ENCODE measurements at regions not wholly inside any gene's neighbourhood (a gene's known extent, or its start where the extent isn't known, plus 50 kb on each side); places are given as distances from the start of the nearest gene placed in this dataset.

GRCh38 chr16:79420493-79420892, 180.0 kb downstream of the MAF start:
- DNase-seq (ENCODE audit: low spot score) = no peak
- H3K4me1 ChIP-seq (ENCODE audit: control insufficient read depth in 4 of 4, insufficient read depth in 4 of 4, low read length in 3 of 4) = no peaks in the 10 kb centered on the region
- TF ChIP-seq YY1 (IDR thresholded peaks at IDR 0.05) = no peak
- TF ChIP-seq FOXA2 (IDR thresholded peaks at IDR 0.05) = no peak
- TF ChIP-seq JUND (IDR thresholded peaks at IDR 0.05) = no peak
- TF ChIP-seq HNF4G (IDR thresholded peaks at IDR 0.05) = no peak
- no peak for TF ChIP-seq HNF4A (conservative IDR thresholded peaks at IDR 0.05)
- TF ChIP-seq ATF3 (IDR thresholded peaks at IDR 0.05) = no peak
- no peak for TF ChIP-seq TAF1 (conservative IDR thresholded peaks at IDR 0.05)
- TF ChIP-seq ZBTB33 (IDR thresholded peaks at IDR 0.05) = no peak
- TF ChIP-seq GABPA (IDR thresholded peaks at IDR 0.05 in 1 of 2, conservative IDR thresholded peaks at IDR 0.05 in 1 of 2) = no peak
- no peak for TF ChIP-seq RXRA (IDR thresholded peaks at IDR 0.05)
- no peak for TF ChIP-seq RAD21 (IDR thresholded peaks at IDR 0.05)
- H3K9ac ChIP-seq (ENCODE audit: low read depth in 1 of 2, low read length in 2 of 2) = no peak overlapping the region
- H3K36me3 ChIP-seq (ENCODE audit: control insufficient read depth in 4 of 4, insufficient read depth in 3 of 4, low read depth in 1 of 4, low read length in 3 of 4) = no peaks in the 10 kb centered on the region
- no peaks in the 10 kb centered on the region for H3K9me3 ChIP-seq (ENCODE audit: control insufficient read depth in 4 of 4, low read length in 3 of 4)
- H3K4me3 ChIP-seq (ENCODE audit: low read depth in 1 of 3, low read length in 3 of 3) = no peak overlapping the region
- WGBS = 94% methylated on average over 13 of the region's 13 CpGs
- no peaks in the 10 kb centered on the region for H3K27me3 ChIP-seq (ENCODE audit: control insufficient read depth in 4 of 4, insufficient read depth in 4 of 4, low read length in 3 of 4)
- no peak overlapping the region for H3K27ac ChIP-seq (ENCODE audit: low read depth in 1 of 2, low read length in 2 of 2)

GRCh38 chr16:79419148-79419547, 181.4 kb downstream of the MAF start:
- Histone ChIP-seq H3K4me1 (ENCODE audit: control insufficient read depth in 4 of 4, insufficient read depth in 4 of 4, low read length in 3 of 4) (no peaks in the 10 kb centered on the region), H3K27me3 (ENCODE audit: control insufficient read depth in 4 of 4, insufficient read depth in 4 of 4, low read length in 3 of 4) (no peaks in the 10 kb centered on the region), H3K4me3 (ENCODE audit: low read depth in 1 of 3, low read length in 3 of 3) (no peak overlapping the region), H3K36me3 (ENCODE audit: control insufficient read depth in 4 of 4, insufficient read depth in 3 of 4, low read depth in 1 of 4, low read length in 3 of 4) (no peaks in the 10 kb centered on the region), H3K9ac (ENCODE audit: low read depth in 1 of 2, low read length in 2 of 2) (no peak overlapping the region), H3K9me3 (ENCODE audit: control insufficient read depth in 4 of 4, low read length in 3 of 4) (no peaks in the 10 kb centered on the region), H3K27ac (ENCODE audit: low read depth in 1 of 2, low read length in 2 of 2) (no peak overlapping the region)
- DNase-seq (ENCODE audit: low spot score) = no peak
- TF ChIP-seq FOXA2 (IDR thresholded peaks at IDR 0.05) (no peak), RXRA (IDR thresholded peaks at IDR 0.05) (peak in 1 of 2 donors; percentile 7), NR2F2 (IDR thresholded peaks at IDR 0.05) (peak; percentile 42), MAX (IDR thresholded peaks at IDR 0.05) (peak; percentile 66), RAD21 (IDR thresholded peaks at IDR 0.05) (peak; percentile 28 to 36)
- WGBS = 73% methylated on average over 6 of the region's 6 CpGs

- Histone ChIP-seq H3K4me1 (ENCODE audit: control insufficient read depth in 4 of 4, insufficient read depth in 4 of 4, low read length in 3 of 4) (no peaks in the 10 kb centered on the region), H3K36me3 (ENCODE audit: control insufficient read depth in 4 of 4, insufficient read depth in 3 of 4, low read depth in 1 of 4, low read length in 3 of 4) (no peaks in the 10 kb centered on the region), H3K4me3 (ENCODE audit: low read depth in 1 of 3, low read length in 3 of 3) (no peak overlapping the region), H3K27me3 (ENCODE audit: control insufficient read depth in 4 of 4, insufficient read depth in 4 of 4, low read length in 3 of 4) (no peaks in the 10 kb centered on the region), H3K9ac (ENCODE audit: low read depth in 1 of 2, low read length in 2 of 2) (no peak overlapping the region), H3K9me3 (ENCODE audit: control insufficient read depth in 4 of 4, low read length in 3 of 4) (no peaks in the 10 kb centered on the region), H3K27ac (ENCODE audit: low read depth in 1 of 2, low read length in 2 of 2) (no peak overlapping the region)
- WGBS = 54% methylated on average over 17 of the region's 17 CpGs
- TF ChIP-seq ATF3 (IDR thresholded peaks at IDR 0.05) (no peak), FOXA2 (IDR thresholded peaks at IDR 0.05) (no peak), NR2F2 (IDR thresholded peaks at IDR 0.05) (peak; percentile 77), RAD21 (IDR thresholded peaks at IDR 0.05) (peak; percentile 44 to 47), RXRA (IDR thresholded peaks at IDR 0.05) (peak in 1 of 2 donors; percentile 15), SP1 (IDR thresholded peaks at IDR 0.05) (no peak), GABPA (IDR thresholded peaks at IDR 0.05 in 1 of 2, conservative IDR thresholded peaks at IDR 0.05 in 1 of 2) (no peak), REST (IDR thresholded peaks at IDR 0.05) (no peak), JUND (IDR thresholded peaks at IDR 0.05) (no peak)
- DNase-seq (ENCODE audit: low spot score) = no peak
Observed at GRCh38 chr16:79417601-79418008, 182.9 kb downstream of the MAF start.
